ENCODE measurements at regions not wholly inside any gene's neighbourhood (a gene's known extent, or its start where the extent isn't known, plus 50 kb on each side); places are given as distances from the start of the nearest gene placed in this dataset.

DNA sequence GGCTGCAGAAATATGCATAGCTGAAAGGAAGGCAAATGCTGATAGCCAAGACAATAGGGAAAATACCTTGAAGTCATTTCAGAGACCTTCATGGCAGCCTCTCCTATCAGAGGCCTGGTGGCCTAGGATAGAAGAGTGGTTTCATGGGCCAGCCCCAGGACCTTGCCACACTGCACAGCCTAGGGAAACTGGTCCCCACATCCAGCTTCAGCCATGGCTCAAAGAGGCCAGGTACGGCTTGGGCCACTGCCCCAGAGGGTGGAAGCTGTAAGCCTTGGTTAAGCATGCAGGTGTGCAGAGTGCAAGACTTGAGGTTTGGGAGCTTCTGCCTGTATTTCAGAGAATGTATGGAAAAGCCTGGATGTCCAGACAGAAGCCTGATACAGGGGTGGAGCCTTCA is 101.0 kb upstream of the KITLG start:
- TF ChIP-seq FOXP2 (optimal IDR thresholded peaks at IDR 0.05; ENCODE audit: control extremely low read depth, extremely low read length, insufficient read depth): no peak
- no peak for TF ChIP-seq POLR2AphosphoS5 (IDR thresholded peaks at IDR 0.05; ENCODE audit: borderline replicate concordance, low read depth, low read length)

All from SK-N-MC (cell line).